HCT116 (cell line): ENCODE measurements at regions not wholly inside any gene's neighbourhood (a gene's known extent, or its start where the extent isn't known, plus 50 kb on each side); places are given as distances from the start of the nearest gene placed in this dataset.

ENCODE experiments used
- ATAC-seq: fragments of 200-7000 bp; cut with Tn5 transposase; 2 replicates; pipeline ENCODE4 v1.9.1; 2020; ENCODE audit warnings: mild to moderate bottlenecking, moderate library complexity
- BruUV-seq: library from RNA; stranded (reverse); fragments of 400-500 nt; replicated peaks from 2 replicates; lab custom pipeline; 2021; lab: Mats Ljungman, UMichigan
- CTCF ChIA-PET: fragments of 300-600 bp; sonication (Branson Sonifier 250); formaldehyde crosslinking; loops from one replicate; lab custom pipeline; 2021; ENCODE audit warnings: antibody characterized with exemption; lab: Charles Lee
- POLR2A ChIA-PET: fragments of 300-600, 350-600 bp; sonication (Branson Sonifier 250); formaldehyde crosslinking; loops from one replicate; lab custom pipeline; 2021; ENCODE audit warnings: antibody characterized with exemption; lab: Charles Lee
- RAD21 ChIA-PET, 2 experiments: fragments of 300-600 bp; sonication (Branson Sonifier 250); formaldehyde crosslinking; loops; one replicate each; lab custom pipeline; 2023; ENCODE audit warnings: low total read pairs in 2 of 2; ENCODE audit not compliant: uncharacterized antibody in 2 of 2, unreplicated experiment in 2 of 2, low non-redundant PET in 1 of 2; lab: Charles Lee
- DNase-seq: peaks from one replicate; pipeline ENCODE4 v3.0.0-alpha.2; 2010; ENCODE audit warnings: low read depth, low spot score
- H2AFZ ChIP-seq: fragments of 200-600 bp; shearing (Covaris generic), sonication (generic); 2 replicates; pipeline ENCODE4 v1.6.1; 2017; ENCODE audit warnings: low read depth, mixed run types, mixed read lengths, antibody characterized with exemption, low read length; ENCODE audit not compliant: poor library complexity, severe bottlenecking
- H3K27ac ChIP-seq: 2 replicates; pipeline ENCODE4 v1.5.1; 2012; ENCODE audit warnings: low read depth, low read length
- H3K27me3 ChIP-seq: fragments of 200-600 bp; sonication (generic); 2 replicates; pipeline ENCODE4 v1.6.1; 2016; ENCODE audit warnings: mixed run types, low read length, mixed read lengths; ENCODE audit not compliant: insufficient read depth
- H3K36me3 ChIP-seq, 2 experiments: fragments of 200-500 bp in 1 of 2; fragments of 200-600 bp in 1 of 2; sonication (Bioruptor generic) in 1 of 2; sonication (generic) in 1 of 2; 2 replicates each; pipeline versions ENCODE4 v1.5.1 to v1.6.1; 2014 to 2016; ENCODE audit warnings: low read length in 2 of 2, inconsistent platforms in 1 of 2, mixed read lengths in 1 of 2, mixed run types in 1 of 2; ENCODE audit not compliant: insufficient read depth in 2 of 2, control insufficient read depth in 1 of 2
- H3K4me1 ChIP-seq, 2 experiments: fragments of 200-600 bp in 1 of 2; sonication (generic) in 1 of 2; 2 replicates each; pipeline versions ENCODE4 v1.5.1 to v1.6.1; 2012 to 2017; ENCODE audit warnings: low read length in 2 of 2, inconsistent platforms in 1 of 2, mild to moderate bottlenecking in 1 of 2, mixed read lengths in 1 of 2, mixed run types in 1 of 2, moderate library complexity in 1 of 2; ENCODE audit not compliant: insufficient read depth in 2 of 2, control insufficient read depth in 1 of 2
- H3K4me2 ChIP-seq: fragments of 200-600 bp; sonication (generic); 2 replicates; pipeline ENCODE4 v1.6.1; 2017; ENCODE audit warnings: mixed run types, low read length, mixed read lengths
- H3K4me3 ChIP-seq, 2 experiments: fragments of 200-600 bp in 1 of 2; sonication (generic) in 1 of 2; replicated peaks in 1 of 2; 2 replicates each; pipeline ENCODE4 v1.5.1; 2011 to 2016; ENCODE audit warnings: low read length in 2 of 2, control low read depth in 1 of 2, low read depth in 1 of 2, mild to moderate bottlenecking in 1 of 2, mixed read lengths in 1 of 2, mixed run types in 1 of 2
- H3K79me2 ChIP-seq: fragments of 200-600 bp; sonication (generic); 2 replicates; pipeline ENCODE4 v1.6.1; 2017; ENCODE audit warnings: mild to moderate bottlenecking, mixed run types, low read length, moderate library complexity, mixed read lengths; ENCODE audit not compliant: insufficient read depth
- H3K9ac ChIP-seq: fragments of 200-600 bp; sonication (generic); 2 replicates; pipeline ENCODE4 v1.6.1; 2016; ENCODE audit warnings: low read length, mixed read lengths
- H3K9me2 ChIP-seq: fragments of 200-600 bp; sonication (generic), shearing (Covaris generic); 2 replicates; pipeline ENCODE4 v1.6.1; 2017; ENCODE audit warnings: mixed run types, mild to moderate bottlenecking, moderate library complexity; ENCODE audit not compliant: insufficient read depth
- H3K9me3 ChIP-seq, 2 experiments: fragments of 200-500 bp in 1 of 2; fragments of 200-600 bp in 1 of 2; sonication (Bioruptor generic) in 1 of 2; sonication (generic) in 1 of 2; 2 replicates each; pipeline ENCODE4 v1.6.1; 2014 to 2017; ENCODE audit warnings: low read length in 2 of 2, mixed read lengths in 2 of 2, inconsistent platforms in 1 of 2, low read depth in 1 of 2, mild to moderate bottlenecking in 1 of 2, mixed run types in 1 of 2, moderate library complexity in 1 of 2; ENCODE audit not compliant: control insufficient read depth in 1 of 2, insufficient read depth in 1 of 2
- H4K20me1 ChIP-seq: fragments of 200-600 bp; sonication (generic), shearing (Covaris generic); 2 replicates; pipeline ENCODE4 v1.6.1; 2017; ENCODE audit warnings: mixed run types, mild to moderate bottlenecking, moderate library complexity; ENCODE audit not compliant: insufficient read depth
- CEBPB ChIP-seq: IDR thresholded peaks from 2 replicates; pipeline ENCODE4 v1.6.1; 2012; ENCODE audit warnings: low read depth
- EGR1 ChIP-seq: IDR thresholded peaks from 2 replicates; pipeline ENCODE4 v1.6.1; 2012; ENCODE audit warnings: low read depth
- EZH2phosphoT487 ChIP-seq: fragments of 200-600 bp; IDR thresholded peaks from 2 replicates; pipeline ENCODE4 v1.6.1; 2018; ENCODE audit warnings: antibody characterized with exemption, borderline replicate concordance
- POLR2A ChIP-seq: IDR thresholded peaks from 2 replicates; pipeline ENCODE4 v1.7.0; 2011; ENCODE audit warnings: borderline replicate concordance; ENCODE audit not compliant: insufficient read depth, insufficient read length; ENCODE audit errors: extremely low read depth
- SIN3A ChIP-seq: IDR thresholded peaks from 2 replicates; pipeline ENCODE4 v1.6.1; 2012; ENCODE audit warnings: low read depth
- SRF ChIP-seq: IDR thresholded peaks from 2 replicates; pipeline ENCODE4 v1.6.1; 2012; ENCODE audit warnings: low read depth
- intact Hi-C: fragments of 100-400 bp; cut with micrococcal nuclease; formaldehyde crosslinking; loops from 2 replicates; pipeline ENCODE4 v1.10.0; 2022
- TF ChIP-seq, protein P1 (sequence below), 3 experiments: fragments of 200-600 bp in 1 of 3; sonication (generic) in 1 of 3; IDR thresholded peaks in 2 of 3; conservative IDR thresholded peaks in 1 of 3; 2 replicates each; pipeline ENCODE4 v1.5.1; 2012 to 2017; ENCODE audit warnings: low read depth in 2 of 3, low read length in 2 of 3, antibody characterized with exemption in 1 of 3, borderline replicate concordance in 1 of 3, control low read depth in 1 of 3, mild to moderate bottlenecking in 1 of 3, mixed read lengths in 1 of 3, mixed run types in 1 of 3, moderate library complexity in 1 of 3; ENCODE audit not compliant: insufficient read depth in 1 of 3
- TF ChIP-seq, protein P2 (sequence below): IDR thresholded peaks from 2 replicates; pipeline ENCODE4 v1.6.1; 2011; ENCODE audit warnings: mild to moderate bottlenecking, low read length, moderate library complexity; ENCODE audit not compliant: insufficient replicate concordance; ENCODE audit errors: extremely low read depth

DNA sequence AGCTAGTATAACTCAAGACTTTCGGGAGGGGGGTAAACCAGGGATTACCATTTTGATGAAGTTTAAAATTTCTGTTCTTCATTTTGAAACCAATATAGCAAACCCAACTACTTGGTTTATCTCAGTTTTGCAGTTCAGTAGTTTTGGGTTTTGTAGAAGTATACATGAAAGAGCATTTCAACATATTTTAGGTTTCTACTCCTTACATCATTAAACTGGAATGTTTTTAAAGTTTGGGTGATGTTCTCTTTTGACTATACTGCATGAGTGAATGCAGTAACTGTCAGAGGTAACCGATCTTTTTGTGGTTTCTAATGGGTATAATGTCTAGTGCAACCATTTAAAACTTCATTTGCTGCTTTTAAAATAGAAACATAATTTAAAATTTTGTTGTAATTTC, 248.3 kb upstream of the MAD2L1 start:
- no peaks in the 10 kb centered on the region for H3K4me1 ChIP-seq
- H3K79me2 ChIP-seq, result no peaks in the 10 kb centered on the region
- no peaks in the 10 kb centered on the region for H3K36me3 ChIP-seq
- DNase-seq (no peak), ATAC-seq (no peak)
- intact Hi-C loops, result no loop called here
- TF ChIP-seq POLR2A, result no peak
- TF ChIP-seq EZH2phosphoT487, result no peak
- TF ChIP-seq, protein P1, sequence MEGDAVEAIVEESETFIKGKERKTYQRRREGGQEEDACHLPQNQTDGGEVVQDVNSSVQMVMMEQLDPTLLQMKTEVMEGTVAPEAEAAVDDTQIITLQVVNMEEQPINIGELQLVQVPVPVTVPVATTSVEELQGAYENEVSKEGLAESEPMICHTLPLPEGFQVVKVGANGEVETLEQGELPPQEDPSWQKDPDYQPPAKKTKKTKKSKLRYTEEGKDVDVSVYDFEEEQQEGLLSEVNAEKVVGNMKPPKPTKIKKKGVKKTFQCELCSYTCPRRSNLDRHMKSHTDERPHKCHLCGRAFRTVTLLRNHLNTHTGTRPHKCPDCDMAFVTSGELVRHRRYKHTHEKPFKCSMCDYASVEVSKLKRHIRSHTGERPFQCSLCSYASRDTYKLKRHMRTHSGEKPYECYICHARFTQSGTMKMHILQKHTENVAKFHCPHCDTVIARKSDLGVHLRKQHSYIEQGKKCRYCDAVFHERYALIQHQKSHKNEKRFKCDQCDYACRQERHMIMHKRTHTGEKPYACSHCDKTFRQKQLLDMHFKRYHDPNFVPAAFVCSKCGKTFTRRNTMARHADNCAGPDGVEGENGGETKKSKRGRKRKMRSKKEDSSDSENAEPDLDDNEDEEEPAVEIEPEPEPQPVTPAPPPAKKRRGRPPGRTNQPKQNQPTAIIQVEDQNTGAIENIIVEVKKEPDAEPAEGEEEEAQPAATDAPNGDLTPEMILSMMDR (IDR thresholded peaks at IDR 0.05 in 2 of 3, conservative IDR thresholded peaks at IDR 0.05 in 1 of 3; ENCODE audit: borderline replicate concordance in 1 of 3, insufficient read depth in 1 of 3, low read depth in 2 of 3, low read length in 2 of 3), result no peak
- no peak for TF ChIP-seq SRF
- TF ChIP-seq SIN3A, result no peak
- no peak for TF ChIP-seq EGR1
- no peak for TF ChIP-seq CEBPB
- TF ChIP-seq, protein P2, sequence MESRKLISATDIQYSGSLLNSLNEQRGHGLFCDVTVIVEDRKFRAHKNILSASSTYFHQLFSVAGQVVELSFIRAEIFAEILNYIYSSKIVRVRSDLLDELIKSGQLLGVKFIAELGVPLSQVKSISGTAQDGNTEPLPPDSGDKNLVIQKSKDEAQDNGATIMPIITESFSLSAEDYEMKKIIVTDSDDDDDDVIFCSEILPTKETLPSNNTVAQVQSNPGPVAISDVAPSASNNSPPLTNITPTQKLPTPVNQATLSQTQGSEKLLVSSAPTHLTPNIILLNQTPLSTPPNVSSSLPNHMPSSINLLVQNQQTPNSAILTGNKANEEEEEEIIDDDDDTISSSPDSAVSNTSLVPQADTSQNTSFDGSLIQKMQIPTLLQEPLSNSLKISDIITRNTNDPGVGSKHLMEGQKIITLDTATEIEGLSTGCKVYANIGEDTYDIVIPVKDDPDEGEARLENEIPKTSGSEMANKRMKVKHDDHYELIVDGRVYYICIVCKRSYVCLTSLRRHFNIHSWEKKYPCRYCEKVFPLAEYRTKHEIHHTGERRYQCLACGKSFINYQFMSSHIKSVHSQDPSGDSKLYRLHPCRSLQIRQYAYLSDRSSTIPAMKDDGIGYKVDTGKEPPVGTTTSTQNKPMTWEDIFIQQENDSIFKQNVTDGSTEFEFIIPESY, result no peak
- H3K9me3 ChIP-seq, result no peaks in the 10 kb centered on the region
- no peaks in the 10 kb centered on the region for H3K9me2 ChIP-seq
- POLR2A ChIA-PET, result no interaction called here
- no peak overlapping the region for H3K4me3 ChIP-seq
- RAD21 ChIA-PET, result no interaction called here
- no peak overlapping the region for H3K9ac ChIP-seq
- H3K4me2 ChIP-seq, result no peak overlapping the region
- no peak overlapping the region for H2AFZ ChIP-seq
- CTCF ChIA-PET, result no interaction called here
- no peaks in the 10 kb centered on the region for H3K27me3 ChIP-seq
- BruUV-seq, result no TSS peak
- H4K20me1 ChIP-seq, result no peaks in the 10 kb centered on the region
- H3K27ac ChIP-seq, result no peak overlapping the region
